GM18517 (cell line): ENCODE measurements at regions not wholly inside any gene's neighbourhood (a gene's known extent, or its start where the extent isn't known, plus 50 kb on each side); places are given as distances from the start of the nearest gene placed in this dataset.

ENCODE experiments used
- ATAC-seq: cut with Tn5 transposase; IDR thresholded peaks from one replicate; pipeline ENCODE4 v1.9.1; 2021; ENCODE audit warnings: mild to moderate bottlenecking, moderate library complexity; ENCODE audit not compliant: unreplicated experiment

DNA sequence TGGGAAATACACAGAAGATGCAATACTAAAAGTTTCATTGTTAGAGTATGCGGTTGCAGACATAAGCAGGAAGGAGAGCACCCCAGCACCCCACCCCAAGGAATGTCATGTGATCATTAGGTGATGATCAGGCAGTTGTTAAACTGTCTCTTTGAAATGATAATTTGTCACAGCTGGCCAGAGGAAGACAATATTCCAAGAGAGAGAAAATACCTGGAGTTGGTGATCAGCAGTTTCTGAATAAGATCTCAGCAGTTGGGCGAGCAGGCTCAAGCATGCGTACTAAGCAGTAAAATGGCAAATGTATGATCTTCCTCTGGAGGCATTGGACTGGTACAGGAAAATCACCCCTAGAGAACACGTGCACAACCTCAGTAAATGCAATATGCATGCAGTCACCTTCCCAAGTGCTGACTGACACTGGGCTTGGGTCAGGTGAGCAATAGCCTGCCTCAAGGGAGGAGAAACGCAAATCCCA lies 250.1 kb upstream of the MBL2 start:
- no peak for ATAC-seq

- peak; percentile 59 for ATAC-seq
These were observed 240.7 kb upstream of the MBL2 start for GRCh38 chr10:53013201-53013810.

- no peak for ATAC-seq
These were observed 237.7 kb upstream of the MBL2 start for GRCh38 chr10:53009961-53010907.

DNA sequence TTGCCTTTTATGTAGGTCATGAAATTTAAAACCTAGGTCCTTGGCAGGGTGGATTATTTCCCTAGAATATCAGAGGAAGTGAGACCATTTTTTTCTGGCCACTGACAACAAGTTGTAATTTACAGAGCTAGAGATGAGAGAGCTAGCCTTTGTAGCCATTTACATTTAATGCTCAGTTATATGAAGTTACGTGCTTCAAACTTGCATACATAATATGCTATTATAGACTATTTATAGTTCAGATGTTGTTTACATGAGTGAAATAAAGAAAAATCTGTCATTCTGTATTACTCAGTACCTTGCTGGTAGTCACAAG lies 234.9 kb upstream of the MBL2 start:
- no peak for ATAC-seq

DNA sequence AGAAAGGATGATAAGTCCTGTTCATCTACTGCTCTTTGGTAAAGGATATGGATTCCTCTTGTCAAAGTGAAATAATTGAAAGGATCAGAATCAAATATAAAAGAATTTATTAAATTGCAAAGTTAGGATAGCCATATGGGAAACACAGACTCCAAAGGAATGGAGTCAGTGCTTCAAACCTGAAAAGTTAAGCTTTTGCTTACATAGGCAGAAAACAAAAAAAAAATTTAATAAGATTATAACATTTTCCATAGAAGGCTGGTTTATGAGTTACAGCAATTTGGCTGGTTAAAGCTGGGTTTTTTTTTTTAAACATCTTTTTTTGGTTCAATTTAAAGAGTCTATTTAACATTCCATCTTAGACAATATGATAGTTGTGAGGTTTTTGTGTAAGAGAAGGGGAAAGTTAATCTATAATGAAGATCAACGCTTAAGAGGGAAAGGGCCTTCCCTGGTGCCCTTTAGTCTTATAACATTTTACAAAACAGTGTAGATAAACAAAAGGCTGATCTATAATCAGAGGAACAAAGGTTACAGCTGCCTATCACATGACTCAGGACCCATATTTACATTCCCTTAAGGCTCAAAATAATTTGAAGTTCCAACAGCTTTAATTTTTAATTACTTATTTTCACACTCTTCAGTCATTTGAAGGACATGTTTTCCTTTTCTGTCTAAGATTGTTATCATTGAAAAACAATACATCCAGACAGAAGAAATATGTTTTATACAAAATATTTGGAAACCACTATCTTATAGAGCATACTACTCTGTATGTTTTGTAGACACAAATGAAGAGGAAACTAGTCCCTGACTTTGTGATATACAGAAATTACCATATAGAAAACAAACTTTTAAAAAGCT lies 234.3 kb upstream of the MBL2 start:
- ATAC-seq = no peak

- ATAC-seq = no peak
These were observed 233.2 kb upstream of the MBL2 start for GRCh38 chr10:53005612-53006345.

DNA sequence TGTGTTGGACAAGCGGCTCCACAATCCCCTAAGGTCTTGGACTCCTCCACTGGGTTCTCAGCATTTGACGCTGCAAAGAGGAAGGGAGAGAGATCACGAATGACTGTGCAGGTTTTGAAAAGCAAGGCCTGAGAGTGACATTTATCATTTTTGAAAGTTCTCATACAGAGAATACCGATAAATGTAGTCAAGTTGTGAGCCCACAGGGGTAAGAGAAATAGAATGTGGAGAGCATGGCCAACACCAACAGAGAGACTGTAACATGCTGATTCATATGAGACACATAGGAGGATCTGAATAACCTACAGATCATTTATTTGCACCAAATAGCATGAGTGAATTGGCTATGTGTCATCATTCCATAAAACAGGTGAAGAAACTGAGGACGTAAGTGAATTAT lies 230.5 kb upstream of the MBL2 start:
- no peak for ATAC-seq

DNA sequence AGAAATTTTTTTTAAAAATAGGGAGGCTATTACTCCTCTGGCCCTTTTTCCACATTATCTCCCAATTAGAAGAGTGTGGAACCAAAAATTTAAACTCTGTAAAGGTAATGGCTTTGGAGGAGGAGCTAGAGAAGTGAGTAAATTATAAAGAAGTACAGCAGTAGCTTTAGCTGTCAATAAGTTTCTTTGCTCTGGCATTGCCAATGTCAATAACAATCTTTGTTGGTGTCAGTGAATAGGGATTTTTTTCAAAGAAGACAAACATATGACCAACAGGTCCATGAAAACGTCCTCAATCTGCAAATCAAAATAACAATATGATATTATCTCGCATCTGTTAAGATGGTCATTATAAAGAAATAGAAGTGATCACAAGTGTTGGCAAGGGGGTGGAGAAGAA lies 227.1 kb upstream of the MBL2 start:
- ATAC-seq = no peak

DNA sequence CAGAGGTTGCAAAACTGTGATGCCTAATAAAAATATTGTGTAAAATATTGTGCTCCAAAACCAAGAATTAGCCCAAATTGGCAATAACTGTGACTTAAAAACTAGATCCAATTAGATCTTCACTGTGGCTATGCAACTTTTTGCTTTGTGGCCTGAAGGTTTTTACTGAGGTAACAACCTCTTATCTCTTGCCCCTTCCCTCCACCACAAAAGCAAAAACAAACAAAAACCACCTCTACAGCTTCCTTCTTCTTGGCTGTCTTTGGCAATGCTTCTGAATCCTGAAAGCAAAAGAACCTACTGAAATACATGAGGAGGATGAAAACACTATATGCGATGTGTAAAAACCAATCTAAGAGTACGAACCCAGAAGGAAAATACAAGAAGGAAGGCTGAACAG lies 226.7 kb upstream of the MBL2 start:
- no peak for ATAC-seq

GRCh38 chr10:52997007-52997406 lies 224.4 kb upstream of the MBL2 start:
- no peak for ATAC-seq

- ATAC-seq = no peak
These were observed 221.8 kb upstream of the MBL2 start for GRCh38 chr10:52994370-52994769.

DNA sequence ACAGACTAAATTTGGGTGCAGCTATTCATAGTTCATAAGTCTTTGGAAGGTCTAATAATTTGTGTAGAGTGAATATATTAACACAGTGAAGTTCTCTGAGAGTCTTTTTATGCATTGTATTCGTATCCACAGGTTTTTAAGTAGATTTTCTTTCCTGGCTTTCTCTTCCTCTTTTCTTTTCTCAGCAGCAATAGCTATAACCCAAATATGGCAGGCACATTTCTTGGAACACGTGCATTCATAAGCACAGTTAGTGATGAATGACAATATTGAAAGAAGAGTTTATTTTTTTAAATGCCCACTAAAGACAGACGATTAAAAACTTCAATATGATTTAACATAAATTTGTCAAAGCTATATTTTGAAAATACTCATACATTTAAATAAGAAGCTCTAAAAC lies 220.5 kb upstream of the MBL2 start:
- ATAC-seq = no peak

- ATAC-seq = no peak
These were observed 220.0 kb upstream of the MBL2 start for GRCh38 chr10:52992567-52992966.

DNA sequence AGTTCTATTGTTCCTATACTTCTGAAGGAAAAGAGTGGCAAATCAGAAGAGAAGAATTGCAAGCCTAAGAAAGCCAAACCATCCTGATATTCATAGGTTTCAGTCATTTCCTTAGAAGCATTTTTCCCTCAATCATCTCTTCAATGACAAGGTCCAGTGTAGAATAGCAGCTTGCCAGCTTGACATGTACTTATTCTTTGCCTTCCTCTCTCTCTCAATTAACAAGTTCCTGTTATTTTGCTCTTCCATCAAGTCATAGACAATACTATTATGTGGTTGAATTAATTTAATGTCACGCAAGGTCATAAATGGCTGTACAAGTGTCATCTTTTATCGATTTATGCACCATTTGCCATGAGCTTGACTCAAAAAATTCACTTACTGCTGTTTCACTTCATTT lies 216.3 kb upstream of the MBL2 start:
- no peak for ATAC-seq

- ATAC-seq = no peak
These were observed 213.5 kb upstream of the MBL2 start for GRCh38 chr10:52986125-52986524.

DNA sequence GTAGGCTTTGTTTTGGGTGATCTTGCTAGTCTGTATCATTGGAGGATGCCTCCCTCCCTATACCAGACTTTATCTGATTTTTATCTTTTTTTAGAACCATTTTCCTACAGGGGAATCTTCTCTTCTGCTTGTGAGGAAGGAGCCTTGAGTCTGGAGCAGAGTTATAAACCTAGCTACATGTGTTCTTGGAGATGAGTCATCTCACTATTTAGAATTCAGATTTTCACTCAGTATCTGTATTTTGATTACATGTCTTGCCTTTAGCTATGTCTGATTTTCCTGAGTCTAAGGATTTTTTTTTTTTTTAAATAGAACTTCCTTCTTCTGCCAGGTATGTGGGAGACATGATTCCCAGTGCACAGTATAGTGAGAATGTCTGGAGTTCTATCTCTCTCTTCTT lies 211.6 kb upstream of the MBL2 start:
- no peak for ATAC-seq

DNA sequence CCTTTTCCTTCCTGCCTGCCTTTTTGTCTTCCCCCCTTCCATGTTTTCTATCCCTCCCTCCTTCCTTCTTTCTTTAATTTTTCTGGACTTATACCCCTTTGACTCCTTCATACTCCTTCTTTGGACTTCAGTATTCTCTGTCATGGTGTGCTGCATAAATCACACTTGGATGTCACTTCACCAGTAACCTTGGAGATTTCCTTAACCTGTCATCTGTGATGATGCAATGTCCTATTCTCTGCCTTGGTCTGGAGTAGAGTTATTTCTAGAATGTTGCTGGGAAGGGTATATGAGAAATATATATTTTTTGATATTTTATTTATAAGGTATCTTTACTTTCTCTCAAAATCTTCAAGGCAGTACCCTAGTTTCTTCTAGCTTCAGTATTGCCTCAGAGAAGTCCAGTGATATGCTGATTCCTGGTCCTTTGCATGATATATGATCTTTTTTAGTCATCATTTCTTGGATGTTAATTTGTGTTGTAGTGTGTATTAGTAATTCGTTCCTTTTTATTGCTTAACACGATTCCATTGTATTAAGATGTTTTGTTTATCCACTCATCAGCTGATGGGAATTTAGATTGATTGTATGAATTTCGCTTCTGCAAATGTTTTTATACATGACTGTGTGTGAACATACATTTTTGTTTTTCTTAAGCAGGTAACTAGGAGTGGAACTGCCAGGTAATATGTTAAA lies 206.9 kb upstream of the MBL2 start:
- no peak for ATAC-seq

DNA sequence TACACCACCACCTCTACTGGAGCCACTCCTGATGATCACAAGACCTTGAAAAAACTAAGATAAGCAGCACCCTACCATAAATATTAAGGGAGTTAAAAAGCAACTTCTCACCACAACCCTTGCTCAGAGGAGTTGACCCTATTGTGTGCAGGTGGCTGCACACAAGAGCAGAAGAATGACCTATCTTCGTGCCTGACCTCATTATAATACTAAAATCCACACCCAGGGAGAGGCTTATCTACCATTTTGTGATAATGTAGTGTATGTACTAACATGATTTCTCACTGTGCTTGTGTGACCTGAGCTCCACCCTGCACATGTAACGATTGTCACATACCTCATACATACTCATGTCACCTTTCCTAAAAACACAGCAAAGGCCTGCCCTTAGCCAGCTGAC lies 205.0 kb upstream of the MBL2 start:
- ATAC-seq = no peak

GRCh38 chr10:52967806-52968795 lies 195.5 kb upstream of the MBL2 start:
- ATAC-seq = no peak
